ENCODE measurements at regions not wholly inside any gene's neighbourhood (a gene's known extent, or its start where the extent isn't known, plus 50 kb on each side); places are given as distances from the start of the nearest gene placed in this dataset.

DNA sequence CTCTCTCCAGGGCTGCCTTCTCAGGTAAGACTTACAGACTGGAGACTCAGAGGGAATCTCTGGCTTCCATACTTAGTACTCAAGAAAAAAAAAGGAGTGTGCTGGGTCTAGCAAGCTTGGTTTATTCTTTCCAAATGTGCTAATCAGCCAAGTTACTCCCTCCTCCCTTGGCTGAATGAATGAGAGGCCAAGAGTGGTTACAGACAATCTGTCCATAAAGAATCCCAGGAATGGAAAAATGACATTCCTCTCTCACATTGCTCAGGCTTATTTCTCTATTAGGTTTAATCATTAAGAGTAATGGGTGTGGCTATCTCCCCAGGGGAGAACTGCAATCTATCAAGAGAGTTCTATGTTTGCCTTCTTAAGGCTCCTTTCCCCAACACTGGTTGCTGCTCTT lies 547.3 kb upstream of the PLXNA2 start:
- Mint-ChIP-seq H3K4me3 (no peak overlapping the region), H3K4me1 (ENCODE audit: low read depth) (no peaks in the 10 kb centered on the region), H3K27me3 (ENCODE audit: insufficient read depth) (0 out of 2 replicates have a peak, but pooled peaks cover 2% of the 10 kb centered on the region), H3K27ac (no peak overlapping the region), H3K36me3 (ENCODE audit: low read depth) (no peaks in the 10 kb centered on the region), H3K9me3 (peaks cover 30% of the 10 kb centered on the region)
- TF ChIP-seq, protein P1, sequence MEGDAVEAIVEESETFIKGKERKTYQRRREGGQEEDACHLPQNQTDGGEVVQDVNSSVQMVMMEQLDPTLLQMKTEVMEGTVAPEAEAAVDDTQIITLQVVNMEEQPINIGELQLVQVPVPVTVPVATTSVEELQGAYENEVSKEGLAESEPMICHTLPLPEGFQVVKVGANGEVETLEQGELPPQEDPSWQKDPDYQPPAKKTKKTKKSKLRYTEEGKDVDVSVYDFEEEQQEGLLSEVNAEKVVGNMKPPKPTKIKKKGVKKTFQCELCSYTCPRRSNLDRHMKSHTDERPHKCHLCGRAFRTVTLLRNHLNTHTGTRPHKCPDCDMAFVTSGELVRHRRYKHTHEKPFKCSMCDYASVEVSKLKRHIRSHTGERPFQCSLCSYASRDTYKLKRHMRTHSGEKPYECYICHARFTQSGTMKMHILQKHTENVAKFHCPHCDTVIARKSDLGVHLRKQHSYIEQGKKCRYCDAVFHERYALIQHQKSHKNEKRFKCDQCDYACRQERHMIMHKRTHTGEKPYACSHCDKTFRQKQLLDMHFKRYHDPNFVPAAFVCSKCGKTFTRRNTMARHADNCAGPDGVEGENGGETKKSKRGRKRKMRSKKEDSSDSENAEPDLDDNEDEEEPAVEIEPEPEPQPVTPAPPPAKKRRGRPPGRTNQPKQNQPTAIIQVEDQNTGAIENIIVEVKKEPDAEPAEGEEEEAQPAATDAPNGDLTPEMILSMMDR (IDR thresholded peaks at IDR 0.05) = no peak
- no peak for DNase-seq

DNA sequence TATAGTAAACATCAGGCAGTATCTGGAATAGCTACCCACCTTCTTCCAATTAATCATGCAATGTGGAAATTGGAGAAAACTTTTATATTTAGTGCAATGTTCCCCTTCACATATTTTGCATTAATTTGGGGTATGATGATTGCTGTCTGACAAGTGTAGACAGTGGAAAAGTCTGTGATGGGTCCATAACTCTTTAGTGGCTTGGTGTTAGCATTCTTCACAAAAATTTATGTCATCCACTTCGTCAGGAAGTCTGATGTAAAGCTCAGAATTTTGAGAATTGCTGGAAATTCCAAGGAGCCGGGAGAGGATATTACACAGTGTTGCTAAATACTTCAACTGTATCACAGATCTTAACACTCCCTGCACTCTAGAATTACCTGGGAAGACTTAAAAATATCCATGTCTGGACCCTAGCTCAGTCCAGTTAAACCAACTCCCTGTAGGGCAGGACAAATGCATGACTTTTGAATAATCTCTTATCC lies 549.7 kb upstream of the PLXNA2 start:
- Mint-ChIP-seq H3K4me3 (no peak overlapping the region), H3K27ac (no peak overlapping the region), H3K9me3 (peaks cover 28% of the 10 kb centered on the region), H3K27me3 (ENCODE audit: insufficient read depth) (no peaks in the 10 kb centered on the region), H3K4me1 (ENCODE audit: low read depth) (no peaks in the 10 kb centered on the region), H3K36me3 (ENCODE audit: low read depth) (no peaks in the 10 kb centered on the region)
- no peak for DNase-seq
- TF ChIP-seq, protein P1 (IDR thresholded peaks at IDR 0.05) = no peak

DNA sequence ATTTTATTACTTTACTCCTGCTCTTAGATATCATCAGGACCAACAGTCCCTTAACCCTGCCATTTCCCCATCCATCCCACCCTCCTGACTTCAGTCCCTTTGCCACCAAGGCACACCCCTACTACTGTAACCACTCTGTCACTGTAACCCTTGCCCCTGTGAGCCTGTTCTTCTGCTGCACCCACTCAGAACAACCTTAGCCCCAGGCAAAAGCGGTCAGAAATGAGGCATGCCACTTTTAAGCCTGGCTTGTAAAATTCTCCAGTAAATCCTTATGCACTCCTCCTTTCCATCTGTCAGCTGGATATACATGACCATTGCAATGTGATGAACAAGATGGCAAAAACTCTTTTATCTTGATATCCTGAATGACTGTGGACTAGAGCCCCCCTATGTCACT lies 555.0 kb upstream of the PLXNA2 start:
- H3K27me3 Mint-ChIP-seq (ENCODE audit: insufficient read depth) = no peaks in the 10 kb centered on the region
- no peaks in the 10 kb centered on the region for H3K4me1 Mint-ChIP-seq (ENCODE audit: low read depth)
- peaks cover 43% of the 10 kb centered on the region for H3K9me3 Mint-ChIP-seq
- no peak overlapping the region for H3K27ac Mint-ChIP-seq
- DNase-seq = no peak
- TF ChIP-seq, protein P1 (IDR thresholded peaks at IDR 0.05) = no peak
- no peaks in the 10 kb centered on the region for H3K36me3 Mint-ChIP-seq (ENCODE audit: low read depth)
- H3K4me3 Mint-ChIP-seq = no peak overlapping the region

DNA sequence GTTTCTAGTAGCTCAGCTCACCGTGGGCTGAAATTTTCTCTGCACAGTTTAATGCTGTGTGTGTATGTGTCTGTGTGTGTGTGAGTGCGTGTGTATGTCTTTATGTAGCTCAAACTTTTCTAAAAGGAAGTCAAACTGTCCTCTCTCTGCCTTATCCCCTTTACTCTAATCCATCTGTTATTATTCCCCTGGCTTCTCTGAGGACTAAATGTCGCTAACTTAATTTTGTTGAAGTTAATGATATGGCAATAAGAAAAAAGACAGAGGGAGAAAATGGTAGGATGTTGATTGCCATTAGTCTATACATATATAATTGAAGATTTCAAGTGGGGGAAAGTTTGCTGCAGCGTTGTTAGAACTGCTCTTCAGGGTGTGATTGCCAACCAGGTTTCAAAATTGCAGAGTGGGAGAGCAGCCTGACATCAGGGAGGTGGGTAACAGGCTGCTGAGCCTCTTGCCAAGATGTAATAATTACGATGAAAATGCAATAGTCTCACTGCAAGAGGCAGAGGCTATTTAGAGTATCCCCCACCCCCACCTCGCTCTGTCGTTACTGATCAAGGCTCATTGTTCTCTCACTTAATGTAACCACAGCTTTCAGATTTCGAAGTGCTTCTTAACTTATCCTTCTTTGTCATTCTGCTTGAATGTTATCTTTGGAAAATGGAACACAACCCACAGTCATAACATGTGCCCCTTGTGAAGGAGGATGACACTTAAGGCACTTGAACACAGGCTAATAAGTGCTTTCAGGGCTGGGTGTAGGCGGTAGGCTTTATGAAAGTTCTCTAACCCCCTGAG lies 559.0 kb upstream of the PLXNA2 start:
- H3K4me3 Mint-ChIP-seq = no peak overlapping the region
- DNase-seq = no peak
- H3K27me3 Mint-ChIP-seq (ENCODE audit: insufficient read depth) = no peaks in the 10 kb centered on the region
- H3K36me3 Mint-ChIP-seq (ENCODE audit: low read depth) = no peaks in the 10 kb centered on the region
- no peak overlapping the region for H3K27ac Mint-ChIP-seq
- TF ChIP-seq, protein P1 (IDR thresholded peaks at IDR 0.05) = no peak
- H3K4me1 Mint-ChIP-seq (ENCODE audit: low read depth) = no peaks in the 10 kb centered on the region
- peaks cover 55% of the 10 kb centered on the region for H3K9me3 Mint-ChIP-seq

DNA sequence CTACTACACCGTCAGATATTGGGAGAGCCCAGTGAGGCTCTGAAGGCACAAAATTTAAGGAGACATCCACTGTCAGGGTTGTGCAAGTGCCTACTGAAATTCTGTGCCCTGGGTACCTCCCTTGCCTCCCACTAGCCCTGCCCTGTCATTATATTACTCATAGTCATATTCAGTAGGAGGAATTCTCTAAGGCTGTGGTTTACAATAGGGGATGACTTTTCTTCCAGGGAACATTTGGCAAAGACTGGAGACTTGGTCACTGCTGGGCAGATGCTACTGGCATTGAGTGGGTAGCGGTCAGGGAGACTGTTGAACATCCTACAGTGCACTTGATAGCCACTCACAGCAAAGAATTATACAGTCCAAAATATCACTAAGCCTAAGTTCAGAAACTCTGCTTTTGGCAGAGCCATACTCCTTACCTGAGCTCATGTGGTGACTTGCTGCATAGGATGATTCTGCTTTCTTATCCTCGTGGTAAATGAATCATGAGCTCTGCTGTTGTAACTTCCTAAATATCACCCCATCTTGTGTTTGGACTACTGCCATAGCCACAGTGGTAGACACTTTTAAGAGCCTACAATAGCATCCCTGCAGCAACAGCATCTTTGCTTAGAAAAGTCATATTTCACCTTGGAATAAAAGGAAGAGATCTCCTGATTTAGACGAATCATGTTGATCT lies 563.4 kb upstream of the PLXNA2 start:
- Mint-ChIP-seq H3K4me1 (ENCODE audit: low read depth) (no peaks in the 10 kb centered on the region), H3K9me3 (peaks cover 64% of the 10 kb centered on the region), H3K27ac (no peak overlapping the region), H3K27me3 (ENCODE audit: insufficient read depth) (no peaks in the 10 kb centered on the region), H3K4me3 (no peak overlapping the region), H3K36me3 (ENCODE audit: low read depth) (peaks cover 6% of the 10 kb centered on the region; the same call in 1 of the 2 replicates)
- TF ChIP-seq, protein P1 (IDR thresholded peaks at IDR 0.05) = no peak
- no peak for DNase-seq

Data from HFFc6 (cell line).